A549 (cell line): ENCODE measurements at regions not wholly inside any gene's neighbourhood (a gene's known extent, or its start where the extent isn't known, plus 50 kb on each side); places are given as distances from the start of the nearest gene placed in this dataset.

Experiments used
- BHLHE40 ChIP-seq: IDR thresholded peaks from 2 replicates; pipeline ENCODE4 v1.6.1; 2012; ENCODE audit warnings: low read depth, low read length, inconsistent platforms
- CTCF ChIP-seq: fragments of >200 bp; sonication (Bioruptor Twin); formaldehyde crosslinking; IDR thresholded peaks from 3 replicates; pipeline ENCODE4 v1.5.1; 2016
- JUN ChIP-seq, 2 experiments: fragments of >200 bp; sonication (Bioruptor Twin); formaldehyde crosslinking; IDR thresholded peaks; 2 replicates in 1 of 2; 3 replicates in 1 of 2; pipeline ENCODE4 v1.6.1; 2016 to 2017
- KDM5A ChIP-seq: fragments of 200-600 bp; sonication (generic); IDR thresholded peaks from 2 replicates; pipeline ENCODE4 v1.6.1; 2016; ENCODE audit warnings: antibody characterized with exemption, mild to moderate bottlenecking
- MAFK ChIP-seq: fragments of 450-650 bp; IDR thresholded peaks from 2 replicates; pipeline ENCODE4 v1.6.1; 2014; ENCODE audit not compliant: partially characterized antibody
- MYC ChIP-seq: IDR thresholded peaks from 2 replicates; pipeline ENCODE4 v1.6.1; 2012; ENCODE audit warnings: mild to moderate bottlenecking, inconsistent platforms, low read length, improper control_type of control experiment, borderline replicate concordance
- NR3C1 ChIP-seq: fragments of >200 bp; sonication (Bioruptor Twin); formaldehyde crosslinking; IDR thresholded peaks from 3 replicates; pipeline ENCODE4 v1.6.1; 2017
- POLR2A ChIP-seq: IDR thresholded peaks from 2 replicates; pipeline ENCODE4 v1.6.1; 2012; ENCODE audit warnings: mild to moderate bottlenecking, low read length
- RAD21 ChIP-seq, 2 experiments: fragments of >200 bp in 1 of 2; sonication (Bioruptor Twin) in 1 of 2; formaldehyde crosslinking in 1 of 2; IDR thresholded peaks in 1 of 2; conservative IDR thresholded peaks in 1 of 2; 2 replicates in 1 of 2; 3 replicates in 1 of 2; pipeline ENCODE4 v1.6.1; 2012 to 2018; ENCODE audit warnings: inconsistent platforms in 1 of 2
- USF2 ChIP-seq: fragments of 450-650 bp; IDR thresholded peaks from 2 replicates; pipeline ENCODE4 v1.6.1; 2014; ENCODE audit warnings: antibody characterized with exemption
- ZNF302 ChIP-seq: fragments of 250-450 bp; sonication (Bioruptor Pico); IDR thresholded peaks from 2 replicates; pipeline ENCODE4 v1.9.0; 2021; ENCODE audit warnings: inconsistent platforms, mild to moderate bottlenecking, moderate library complexity
- TF ChIP-seq, protein P1 (sequence below): IDR thresholded peaks from 2 replicates; pipeline ENCODE4 v1.6.1; 2012

DNA sequence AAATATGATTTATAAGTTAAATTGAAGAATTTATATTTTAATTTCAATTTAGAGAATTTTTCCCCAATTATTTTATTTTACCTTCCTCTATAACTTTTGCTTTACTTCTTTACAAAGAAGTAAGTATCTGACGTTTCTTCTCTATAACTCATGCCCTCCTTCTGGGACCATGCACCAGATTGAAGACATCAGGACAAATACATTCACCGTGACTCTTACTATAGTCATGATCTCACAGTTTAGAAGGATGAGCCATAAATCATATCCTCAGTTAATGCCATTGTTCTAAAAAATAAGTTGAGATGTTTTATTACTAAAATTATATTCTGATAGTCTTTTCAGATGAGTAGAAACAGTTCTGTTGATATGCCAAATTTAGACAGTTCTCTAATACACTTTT is 279.3 kb downstream of the TMX3 start:
- no peak for TF ChIP-seq BHLHE40
- no peak for TF ChIP-seq MYC
- no peak for TF ChIP-seq MAFK
- no peak for TF ChIP-seq CTCF
- no peak for TF ChIP-seq KDM5A
- TF ChIP-seq POLR2A: no peak
- no peak for TF ChIP-seq ZNF302 (CRISPR knock-in tag)
- no peak for TF ChIP-seq USF2
- TF ChIP-seq RAD21 (conservative IDR thresholded peaks at IDR 0.05 in 1 of 2, IDR thresholded peaks at IDR 0.05 in 1 of 2): no peak
- TF ChIP-seq JUN (IDR thresholded peaks at IDR 0.05): no peak
- TF ChIP-seq, protein P1, sequence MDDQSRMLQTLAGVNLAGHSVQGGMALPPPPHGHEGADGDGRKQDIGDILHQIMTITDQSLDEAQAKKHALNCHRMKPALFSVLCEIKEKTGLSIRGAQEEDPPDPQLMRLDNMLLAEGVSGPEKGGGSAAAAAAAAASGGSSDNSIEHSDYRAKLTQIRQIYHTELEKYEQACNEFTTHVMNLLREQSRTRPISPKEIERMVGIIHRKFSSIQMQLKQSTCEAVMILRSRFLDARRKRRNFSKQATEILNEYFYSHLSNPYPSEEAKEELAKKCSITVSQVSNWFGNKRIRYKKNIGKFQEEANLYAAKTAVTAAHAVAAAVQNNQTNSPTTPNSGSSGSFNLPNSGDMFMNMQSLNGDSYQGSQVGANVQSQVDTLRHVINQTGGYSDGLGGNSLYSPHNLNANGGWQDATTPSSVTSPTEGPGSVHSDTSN: no peak
- no peak for TF ChIP-seq NR3C1
